ENCODE measurements at regions not wholly inside any gene's neighbourhood (a gene's known extent, or its start where the extent isn't known, plus 50 kb on each side); places are given as distances from the start of the nearest gene placed in this dataset.

DNA sequence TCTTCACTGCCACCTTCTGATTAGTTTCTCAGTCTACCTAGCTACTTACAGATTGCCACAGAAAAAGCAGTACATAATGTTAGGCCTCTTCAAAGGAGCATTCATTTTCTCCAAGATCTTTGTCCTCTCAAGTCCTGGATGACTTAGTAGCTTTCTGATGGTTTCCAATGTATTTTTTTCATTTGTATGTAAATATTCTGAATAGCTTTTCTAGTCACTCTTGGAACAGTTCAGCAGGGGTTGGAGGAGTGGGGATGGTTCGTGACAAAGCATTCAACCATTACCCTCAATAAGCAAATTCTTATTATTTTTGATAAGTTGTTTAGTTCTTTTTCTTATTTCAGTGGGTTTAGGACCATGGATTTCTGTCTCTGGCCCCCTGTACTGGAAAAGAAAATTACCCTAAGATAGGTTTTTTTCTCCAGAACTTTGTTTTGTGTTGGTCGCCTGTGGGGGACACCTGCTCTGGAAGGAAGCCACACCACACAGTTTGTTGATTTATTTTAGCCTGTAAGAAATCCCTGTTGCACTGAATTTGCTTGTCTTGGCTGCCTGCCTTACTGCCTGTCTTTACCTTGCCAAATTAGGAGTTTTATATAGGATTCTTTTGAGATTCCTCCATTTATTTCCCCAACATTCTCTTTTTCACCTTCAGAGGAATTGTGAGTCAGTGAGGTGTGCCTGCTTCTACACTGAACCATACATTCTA is 247.9 kb downstream of the RFPL4B start:
- TF ChIP-seq, protein P1, sequence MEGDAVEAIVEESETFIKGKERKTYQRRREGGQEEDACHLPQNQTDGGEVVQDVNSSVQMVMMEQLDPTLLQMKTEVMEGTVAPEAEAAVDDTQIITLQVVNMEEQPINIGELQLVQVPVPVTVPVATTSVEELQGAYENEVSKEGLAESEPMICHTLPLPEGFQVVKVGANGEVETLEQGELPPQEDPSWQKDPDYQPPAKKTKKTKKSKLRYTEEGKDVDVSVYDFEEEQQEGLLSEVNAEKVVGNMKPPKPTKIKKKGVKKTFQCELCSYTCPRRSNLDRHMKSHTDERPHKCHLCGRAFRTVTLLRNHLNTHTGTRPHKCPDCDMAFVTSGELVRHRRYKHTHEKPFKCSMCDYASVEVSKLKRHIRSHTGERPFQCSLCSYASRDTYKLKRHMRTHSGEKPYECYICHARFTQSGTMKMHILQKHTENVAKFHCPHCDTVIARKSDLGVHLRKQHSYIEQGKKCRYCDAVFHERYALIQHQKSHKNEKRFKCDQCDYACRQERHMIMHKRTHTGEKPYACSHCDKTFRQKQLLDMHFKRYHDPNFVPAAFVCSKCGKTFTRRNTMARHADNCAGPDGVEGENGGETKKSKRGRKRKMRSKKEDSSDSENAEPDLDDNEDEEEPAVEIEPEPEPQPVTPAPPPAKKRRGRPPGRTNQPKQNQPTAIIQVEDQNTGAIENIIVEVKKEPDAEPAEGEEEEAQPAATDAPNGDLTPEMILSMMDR (IDR thresholded peaks at IDR 0.05) = no peak
- TF ChIP-seq POLR2AphosphoS5 (IDR thresholded peaks at IDR 0.05) (no peak), POLR2A (IDR thresholded peaks at IDR 0.05) (no peak)
